Right lobe of liver (tissue), 6 donors: ENCODE measurements at regions not wholly inside any gene's neighbourhood (a gene's known extent, or its start where the extent isn't known, plus 50 kb on each side); places are given as distances from the start of the nearest gene placed in this dataset.
A peak's percentile ranks its signal among the peaks of the same experiment; 100 is the strongest.
"Not testable (repeated sequence)": the region's sequence is repeated elsewhere in the genome, so short reads cannot be mapped to it uniquely, and the experiment has no call there.

Experiments
- ATAC-seq, 4 donors: fragments of 200-7000 bp; cut with Tn5 transposase; one replicate each; pipeline ENCODE4 v1.9.1; 2020; ENCODE audit warnings: mild to moderate bottlenecking in 4 of 4, moderate library complexity in 4 of 4
- DNase-seq, 3 donors: peaks; one replicate each; pipeline ENCODE4 v3.0.0-alpha.2; 2020
- H3K27ac ChIP-seq, 3 donors: fragments of 200-600 bp; one replicate each; pipeline ENCODE4 v1.8.0; 2022
- H3K27me3 ChIP-seq, 2 donors: fragments of 200-600 bp; one replicate each; pipeline ENCODE4 v1.8.0; 2022
- H3K36me3 ChIP-seq, 4 donors: fragments of 200-600 bp; sonication (generic) in 1 of 4; one replicate each; pipeline versions ENCODE4 v1.5.1 to v1.8.0; 2017 to 2022; ENCODE audit warnings: control low read depth in 1 of 4
- H3K4me1 ChIP-seq, 4 donors: fragments of 200-600 bp; sonication (generic) in 1 of 4; one replicate each; pipeline versions ENCODE4 v1.5.1 to v1.8.0; 2017 to 2022; ENCODE audit warnings: control low read depth in 1 of 4
- H3K4me3 ChIP-seq, 3 donors: fragments of 200-600 bp; one replicate each; pipeline ENCODE4 v1.8.0; 2022
- H3K9me3 ChIP-seq, 4 donors: fragments of 200-600 bp; sonication (generic) in 1 of 4; one replicate each; pipeline versions ENCODE4 v1.5.1 to v1.8.0; 2017 to 2022; ENCODE audit warnings: control low read depth in 1 of 4
- POLR2A ChIP-seq: fragments of 450-650 bp; IDR thresholded peaks from one replicate; pipeline ENCODE4 v1.6.1; 2017; ENCODE audit warnings: antibody characterized with exemption, mild to moderate bottlenecking
- WGBS: methylation state at CpG from one replicate; pipeline ENCODE4 v1.1.6; 2018; ENCODE audit warnings: low coverage, low lambda C conversion rate; ENCODE audit not compliant: insufficient coverage; ENCODE audit errors: missing lambda C conversion rate; 5-methylcytosine and 5-hydroxymethylcytosine counted together
- intact Hi-C, 2 donors: fragments of 100-400 bp; cut with DNase I; formaldehyde crosslinking; loops; one replicate each; pipeline versions ENCODE4 v1.11.2 to v1.14.1; 2022
- TF ChIP-seq, protein P1 (sequence below), 4 donors: fragments of 200-600 bp in 3 of 4; fragments of 450-650 bp in 1 of 4; IDR thresholded peaks; one replicate each; pipeline versions ENCODE4 v1.5.1 to v1.8.0; 2016 to 2022; ENCODE audit warnings: antibody characterized with exemption in 4 of 4, mild to moderate bottlenecking in 2 of 4
- donor health status: DM: no; HTN: yes; CAD: no.
- donor health status: DM: no; HTN: no; CAD: no.
- donor health status: DM: no; HTN: no; CAD: no.
- donor health status: DM: no; HTN: yes; CAD: no.
- donor health status: DM: no; HTN: yes; CAD: no.

DNA sequence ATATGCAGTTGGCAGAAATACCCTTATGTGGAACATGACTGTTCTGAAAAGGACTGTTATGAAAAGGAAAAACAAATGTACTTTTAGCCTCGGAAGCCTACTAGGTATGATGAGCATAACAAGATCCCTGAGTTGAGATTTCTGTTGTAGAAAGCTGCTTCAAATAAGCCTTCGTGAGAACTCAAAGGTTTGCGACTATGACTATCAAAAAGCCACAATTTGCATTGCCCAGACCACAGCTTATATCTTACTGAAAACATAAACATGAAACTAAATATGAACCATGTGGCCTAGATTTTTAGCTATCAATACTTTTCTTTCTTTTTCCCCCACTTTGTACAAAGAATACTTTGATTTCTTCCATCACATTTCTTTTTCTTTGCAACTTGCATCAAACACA lies 398.2 kb upstream of the LCORL start:
- Histone ChIP-seq H3K27ac (no peak overlapping the region), H3K36me3 (no peaks in the 10 kb centered on the region), H3K9me3 (no peaks in the 10 kb centered on the region), H3K4me1 (no peaks in the 10 kb centered on the region), H3K4me3 (no peak overlapping the region), H3K27me3 (no peaks in the 10 kb centered on the region)
- WGBS = 44% methylated on average over 2 of the region's 3 CpGs
- no peak for TF ChIP-seq POLR2A
- TF ChIP-seq, protein P1, sequence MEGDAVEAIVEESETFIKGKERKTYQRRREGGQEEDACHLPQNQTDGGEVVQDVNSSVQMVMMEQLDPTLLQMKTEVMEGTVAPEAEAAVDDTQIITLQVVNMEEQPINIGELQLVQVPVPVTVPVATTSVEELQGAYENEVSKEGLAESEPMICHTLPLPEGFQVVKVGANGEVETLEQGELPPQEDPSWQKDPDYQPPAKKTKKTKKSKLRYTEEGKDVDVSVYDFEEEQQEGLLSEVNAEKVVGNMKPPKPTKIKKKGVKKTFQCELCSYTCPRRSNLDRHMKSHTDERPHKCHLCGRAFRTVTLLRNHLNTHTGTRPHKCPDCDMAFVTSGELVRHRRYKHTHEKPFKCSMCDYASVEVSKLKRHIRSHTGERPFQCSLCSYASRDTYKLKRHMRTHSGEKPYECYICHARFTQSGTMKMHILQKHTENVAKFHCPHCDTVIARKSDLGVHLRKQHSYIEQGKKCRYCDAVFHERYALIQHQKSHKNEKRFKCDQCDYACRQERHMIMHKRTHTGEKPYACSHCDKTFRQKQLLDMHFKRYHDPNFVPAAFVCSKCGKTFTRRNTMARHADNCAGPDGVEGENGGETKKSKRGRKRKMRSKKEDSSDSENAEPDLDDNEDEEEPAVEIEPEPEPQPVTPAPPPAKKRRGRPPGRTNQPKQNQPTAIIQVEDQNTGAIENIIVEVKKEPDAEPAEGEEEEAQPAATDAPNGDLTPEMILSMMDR (IDR thresholded peaks at IDR 0.05) = no peak
- ATAC-seq = no peak
- no peak for DNase-seq
- intact Hi-C loops = no loop called here

DNA sequence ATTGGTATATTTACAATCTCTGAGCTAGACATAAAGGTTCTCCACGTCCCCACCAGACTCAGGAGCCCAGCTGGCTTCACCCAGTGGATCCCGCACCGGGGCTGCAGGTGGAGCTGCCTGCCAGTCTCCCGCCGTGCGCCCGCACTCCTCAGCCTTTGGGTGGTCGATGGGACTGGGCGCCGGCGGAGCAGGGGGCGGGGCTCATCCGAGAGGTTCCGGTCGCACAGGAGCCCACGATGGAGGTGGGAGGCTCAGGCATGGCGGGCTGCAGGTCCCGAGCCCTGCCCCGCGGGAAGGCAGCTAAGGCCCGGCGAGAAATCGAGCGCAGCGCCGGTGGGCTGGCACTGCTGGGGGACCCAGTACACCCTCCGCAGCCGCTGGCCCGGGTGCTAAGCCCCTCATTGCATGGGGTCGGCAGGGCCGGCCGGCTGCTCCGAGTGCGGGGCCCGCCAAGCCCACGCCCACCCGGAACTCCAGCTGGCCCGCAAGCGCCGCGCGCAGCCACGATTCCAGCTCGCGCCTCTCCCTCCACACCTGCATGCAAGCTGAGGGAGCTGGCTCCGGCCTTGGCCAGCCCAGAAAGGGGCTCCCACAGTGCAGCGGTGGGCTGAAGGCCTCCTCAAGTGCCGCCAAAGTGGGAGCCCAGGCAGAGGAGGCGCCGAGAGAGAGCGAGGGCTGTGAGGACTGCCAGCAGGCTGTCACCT lies 396.8 kb upstream of the LCORL start:
- H3K27ac ChIP-seq, H3K9me3 ChIP-seq, H3K27me3 ChIP-seq, DNase-seq, H3K4me3 ChIP-seq, ATAC-seq, H3K36me3 ChIP-seq, intact Hi-C loops, H3K4me1 ChIP-seq: not testable (repeated sequence)
- WGBS = 85% methylated on average over 8 of the region's 51 CpGs

DNA sequence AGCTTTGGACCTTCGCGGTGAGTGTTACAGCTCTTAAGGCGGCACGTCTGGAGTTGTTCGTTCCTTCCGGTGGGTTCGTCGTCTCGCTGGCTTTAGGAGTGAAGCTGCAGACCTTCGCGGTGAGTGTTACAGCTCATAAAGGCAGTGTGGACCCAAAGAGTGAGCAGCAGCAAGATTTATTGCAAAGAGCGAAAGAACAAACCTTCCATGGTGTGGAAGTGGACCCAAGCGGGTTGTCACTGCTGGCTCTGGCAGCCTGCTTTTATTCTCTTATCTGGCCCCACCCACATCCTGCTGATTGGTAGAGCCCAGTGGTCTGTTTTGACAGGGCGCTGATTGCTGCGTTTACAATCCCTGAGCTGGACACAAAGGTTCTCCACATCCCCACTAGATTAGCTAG lies 396.1 kb upstream of the LCORL start:
- intact Hi-C loops, H3K36me3 ChIP-seq, H3K9me3 ChIP-seq, H3K27me3 ChIP-seq, ATAC-seq, H3K4me1 ChIP-seq, H3K27ac ChIP-seq, DNase-seq, H3K4me3 ChIP-seq: not testable (repeated sequence)
- WGBS = 97% methylated on average over 5 of the region's 15 CpGs

- intact Hi-C loops = no loop called here
- H3K9me3 ChIP-seq = no peaks in the 10 kb centered on the region
- no peak for DNase-seq
Measured at GRCh38 chr4:18406264-18406663, 384.7 kb upstream of the LCORL start.

GRCh38 chr4:18405054-18405453 lies 383.5 kb upstream of the LCORL start:
- ATAC-seq = no peak
- no peaks in the 10 kb centered on the region for H3K27me3 ChIP-seq
- no peak for DNase-seq
- intact Hi-C loops = no loop called here
- no peak for TF ChIP-seq POLR2A
- TF ChIP-seq, protein P1 (IDR thresholded peaks at IDR 0.05) = no peak
- no peak overlapping the region for H3K27ac ChIP-seq
- 11% methylated on average over 2 of the region's 2 CpGs for WGBS
- no peaks in the 10 kb centered on the region for H3K9me3 ChIP-seq
- no peaks in the 10 kb centered on the region for H3K4me1 ChIP-seq
- H3K36me3 ChIP-seq = no peaks in the 10 kb centered on the region
- no peak overlapping the region for H3K4me3 ChIP-seq

More at GRCh38 chr4:18406264-18406663, 384.7 kb upstream of the LCORL start:
- no peak overlapping the region for H3K4me3 ChIP-seq
- peak in 1 of 4 donors; percentile 10 for ATAC-seq
- 0% methylated on average over 1 of the region's 1 CpG for WGBS
- H3K27me3 ChIP-seq = no peaks in the 10 kb centered on the region
- H3K36me3 ChIP-seq = no peaks in the 10 kb centered on the region
- no peak overlapping the region for H3K27ac ChIP-seq
- no peaks in the 10 kb centered on the region for H3K4me1 ChIP-seq
- no peak for TF ChIP-seq POLR2A

- Histone ChIP-seq H3K27ac (no peak overlapping the region), H3K4me1 (no peaks in the 10 kb centered on the region), H3K36me3 (no peaks in the 10 kb centered on the region), H3K9me3 (no peaks in the 10 kb centered on the region), H3K27me3 (no peaks in the 10 kb centered on the region), H3K4me3 (no peak overlapping the region)
- intact Hi-C loops = no loop called here
- ATAC-seq = no peak
- no peak for DNase-seq
- 44% methylated on average over 2 of the region's 2 CpGs for WGBS
- TF ChIP-seq, protein P1 (IDR thresholded peaks at IDR 0.05) = no peak
- TF ChIP-seq POLR2A = no peak
Measured at GRCh38 chr4:18404642-18405041, 383.1 kb upstream of the LCORL start.
